Psoas muscle (tissue), 7 donors: ENCODE measurements at regions not wholly inside any gene's neighbourhood (a gene's known extent, or its start where the extent isn't known, plus 50 kb on each side); places are given as distances from the start of the nearest gene placed in this dataset.

Experiments used
- ATAC-seq, 4 donors: fragments of 200-7000 bp; cut with Tn5 transposase; one replicate each; pipeline ENCODE4 v1.9.1; 2020; ENCODE audit warnings: moderate library complexity in 3 of 4, mild to moderate bottlenecking in 2 of 4
- DNase-seq, 2 donors: peaks; one replicate each; pipeline ENCODE4 v3.0.0-alpha.2; 2020
- H3K27ac ChIP-seq: fragments of 200-600 bp; one replicate; pipeline ENCODE4 v1.8.0; 2022
- H3K27me3 ChIP-seq, 3 donors: fragments of 200-600 bp in 1 of 3; one replicate each; pipeline versions ENCODE4 v1.6.1 to v1.8.0; 2013 to 2022; ENCODE audit warnings: low read length in 2 of 3, mild to moderate bottlenecking in 2 of 3, moderate library complexity in 1 of 3; ENCODE audit not compliant: insufficient read depth in 3 of 3
- H3K36me3 ChIP-seq, 2 donors: fragments of 200-600 bp in 1 of 2; one replicate each; pipeline versions ENCODE4 v1.6.1 to v1.8.0; 2013 to 2022; ENCODE audit warnings: low read depth in 1 of 2, mild to moderate bottlenecking in 1 of 2, moderate library complexity in 1 of 2; ENCODE audit not compliant: insufficient read depth in 1 of 2
- H3K4me1 ChIP-seq: fragments of 200-600 bp; one replicate; pipeline ENCODE4 v1.8.0; 2022
- H3K4me3 ChIP-seq: fragments of 200-600 bp; one replicate; pipeline ENCODE4 v1.8.0; 2022; ENCODE audit warnings: mild to moderate bottlenecking
- H3K9me3 ChIP-seq: fragments of 200-600 bp; one replicate; pipeline ENCODE4 v1.8.0; 2022
- WGBS, 3 donors: extraction: QIAGEN DNeasy Blood & Tissue Kit; methylation state at CpG; one replicate each; pipeline versions ENCODE4 v1.1.6 to v1.1.7; 2013; 5-methylcytosine and 5-hydroxymethylcytosine counted together
- intact Hi-C, 2 donors: fragments of 100-400 bp; cut with DNase I; formaldehyde crosslinking; loops; one replicate each; pipeline versions ENCODE4 v1.11.0 to v1.14.2; 2022
- TF ChIP-seq, protein P1 (sequence below): fragments of 200-600 bp; IDR thresholded peaks from one replicate; pipeline ENCODE4 v1.8.0; 2022; ENCODE audit warnings: antibody characterized with exemption
- donor health status: healthy with polysubstance abuse.
- donor health status: DM: no; HTN: no; CAD: no; lungs with moderate emphysema.
- donor health status: Bipolar disorder and iron deficiency.
- donor health status: healthy.
- donor health status: DM: yes; HTN: yes; CAD: no.
- donor health status: DM: no; HTN: no; CAD: no.
- donor health status: DM: yes; HTN: yes; CAD: no.

DNA sequence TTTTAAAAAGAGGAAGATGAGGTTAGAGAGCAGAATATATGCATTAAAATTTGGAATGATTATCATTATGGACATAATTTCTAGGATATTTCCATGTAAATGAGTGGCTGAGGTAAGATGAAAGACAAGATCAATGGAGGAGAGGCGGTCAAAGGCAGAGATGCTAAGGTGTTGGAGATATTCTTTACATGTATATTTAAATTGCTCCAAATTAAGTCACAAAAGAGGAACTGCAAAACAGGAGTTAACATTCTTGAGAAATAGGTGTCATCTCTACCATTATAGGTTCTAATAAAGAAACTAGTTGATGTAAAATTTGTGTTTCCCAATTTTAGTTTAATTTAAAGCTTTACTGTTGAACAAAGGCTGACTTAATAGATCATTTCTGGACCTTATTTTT is 268.5 kb upstream of the PPFIA2 start:
- DNase-seq, result no peak
- H3K36me3 ChIP-seq, result no peaks in the 10 kb centered on the region
- no peaks in the 10 kb centered on the region for H3K27me3 ChIP-seq
- TF ChIP-seq, protein P1, sequence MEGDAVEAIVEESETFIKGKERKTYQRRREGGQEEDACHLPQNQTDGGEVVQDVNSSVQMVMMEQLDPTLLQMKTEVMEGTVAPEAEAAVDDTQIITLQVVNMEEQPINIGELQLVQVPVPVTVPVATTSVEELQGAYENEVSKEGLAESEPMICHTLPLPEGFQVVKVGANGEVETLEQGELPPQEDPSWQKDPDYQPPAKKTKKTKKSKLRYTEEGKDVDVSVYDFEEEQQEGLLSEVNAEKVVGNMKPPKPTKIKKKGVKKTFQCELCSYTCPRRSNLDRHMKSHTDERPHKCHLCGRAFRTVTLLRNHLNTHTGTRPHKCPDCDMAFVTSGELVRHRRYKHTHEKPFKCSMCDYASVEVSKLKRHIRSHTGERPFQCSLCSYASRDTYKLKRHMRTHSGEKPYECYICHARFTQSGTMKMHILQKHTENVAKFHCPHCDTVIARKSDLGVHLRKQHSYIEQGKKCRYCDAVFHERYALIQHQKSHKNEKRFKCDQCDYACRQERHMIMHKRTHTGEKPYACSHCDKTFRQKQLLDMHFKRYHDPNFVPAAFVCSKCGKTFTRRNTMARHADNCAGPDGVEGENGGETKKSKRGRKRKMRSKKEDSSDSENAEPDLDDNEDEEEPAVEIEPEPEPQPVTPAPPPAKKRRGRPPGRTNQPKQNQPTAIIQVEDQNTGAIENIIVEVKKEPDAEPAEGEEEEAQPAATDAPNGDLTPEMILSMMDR, result no peak
- 84 to 95% (median 94%) methylated on average over 1 of the region's 1 CpG for WGBS, 3 donors
- intact Hi-C loops, result no loop called here
- no peak overlapping the region for H3K4me3 ChIP-seq
- H3K4me1 ChIP-seq, result no peaks in the 10 kb centered on the region
- no peaks in the 10 kb centered on the region for H3K9me3 ChIP-seq
- no peak overlapping the region for H3K27ac ChIP-seq
- ATAC-seq, result no peak

DNA sequence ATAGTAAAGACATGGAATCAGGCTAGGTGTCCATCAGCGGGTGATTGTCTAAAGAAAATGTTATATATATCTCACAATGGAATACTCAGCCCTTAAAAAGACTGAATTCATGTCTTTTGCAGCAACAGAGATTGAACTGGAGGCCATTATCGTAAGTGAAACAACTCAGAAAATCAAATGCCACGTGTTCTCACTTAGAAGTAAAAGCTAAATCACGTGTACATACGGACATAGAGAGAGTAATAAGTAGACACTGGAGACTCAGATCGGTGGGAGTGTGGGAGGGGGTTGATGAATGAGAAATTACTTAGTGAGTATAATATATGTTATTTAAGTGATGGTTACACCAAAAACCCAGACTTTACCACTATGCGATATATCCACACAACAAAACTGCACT is 266.3 kb upstream of the PPFIA2 start:
- Histone ChIP-seq H3K36me3 (no peaks in the 10 kb centered on the region), H3K4me3 (no peak overlapping the region), H3K27ac (no peak overlapping the region), H3K9me3 (no peaks in the 10 kb centered on the region), H3K4me1 (no peaks in the 10 kb centered on the region), H3K27me3 (no peaks in the 10 kb centered on the region)
- ATAC-seq (no peak), DNase-seq (no peak)
- intact Hi-C loops, result no loop called here
- TF ChIP-seq, protein P1, result no peak
- 80 to 82% (median 82%) methylated on average over 7 of the region's 7 CpGs for WGBS, 3 donors

DNA sequence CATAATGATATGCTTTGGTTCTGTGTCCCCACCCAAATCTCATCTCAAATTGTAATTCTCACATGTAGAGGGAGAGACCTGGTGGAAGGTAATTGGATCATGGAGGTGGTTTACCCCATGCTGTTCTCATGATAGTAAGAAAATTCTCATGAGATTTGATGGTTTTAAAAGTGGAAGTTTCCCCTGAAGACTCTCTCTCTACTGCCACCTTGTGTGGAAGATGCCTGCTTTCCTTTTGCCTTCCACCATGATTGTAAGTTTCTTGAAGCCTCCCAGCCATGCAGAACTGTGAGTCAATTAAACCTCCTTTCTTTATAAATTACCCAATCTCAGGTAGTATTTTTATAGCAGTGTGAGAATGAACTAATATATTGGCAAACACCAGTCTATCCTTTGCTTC is 260.4 kb upstream of the PPFIA2 start:
- intact Hi-C loops, result no loop called here
- no peaks in the 10 kb centered on the region for H3K4me1 ChIP-seq
- ATAC-seq (no peak), DNase-seq (no peak)
- no peak overlapping the region for H3K27ac ChIP-seq
- TF ChIP-seq, protein P1, result no peak
- H3K4me3 ChIP-seq, result no peak overlapping the region
- H3K9me3 ChIP-seq, result no peaks in the 10 kb centered on the region
- no peaks in the 10 kb centered on the region for H3K27me3 ChIP-seq
- H3K36me3 ChIP-seq, result no peaks in the 10 kb centered on the region

DNA sequence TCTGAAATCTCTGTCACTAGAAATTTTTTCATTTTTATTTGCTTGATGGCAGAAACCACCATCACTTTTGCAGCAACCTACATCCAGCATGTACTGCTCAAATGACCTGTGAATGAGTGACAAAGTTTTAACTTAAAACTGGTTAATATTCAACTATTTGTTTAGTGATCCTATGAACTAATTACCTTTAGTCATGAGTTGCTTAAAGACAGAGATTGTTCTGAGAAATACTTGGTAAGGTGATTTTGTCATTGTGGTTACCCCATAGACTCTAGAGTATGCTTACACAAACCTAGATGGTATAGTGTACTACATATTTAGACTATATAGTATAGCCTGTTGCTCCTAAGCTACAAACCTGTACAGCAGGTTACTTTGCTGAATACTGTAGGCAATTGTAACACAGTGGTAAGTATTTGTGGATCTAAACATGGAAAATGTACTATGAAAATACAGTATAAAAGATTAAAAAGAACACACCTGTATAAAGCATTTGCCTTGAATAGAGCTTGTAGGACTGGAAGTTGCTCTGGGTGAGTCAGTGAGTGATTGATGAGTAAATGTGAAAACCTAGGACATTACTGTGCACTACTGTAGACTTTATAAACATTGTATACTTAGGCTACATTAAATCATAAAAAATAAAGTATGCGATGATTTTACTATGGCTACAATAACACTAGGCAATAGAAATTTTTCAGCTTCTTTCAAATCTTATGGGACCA is 256.6 kb upstream of the PPFIA2 start:
- no peaks in the 10 kb centered on the region for H3K9me3 ChIP-seq

More for the DNA sequence above, 256.6 kb upstream of the PPFIA2 start:
- intact Hi-C loops, result no loop called here
- TF ChIP-seq, protein P1, result no peak
- Histone ChIP-seq H3K27me3 (no peaks in the 10 kb centered on the region), H3K36me3 (no peaks in the 10 kb centered on the region), H3K4me3 (no peak overlapping the region), H3K27ac (no peak overlapping the region), H3K4me1 (no peaks in the 10 kb centered on the region)
- DNase-seq, result no peak
- 80 to 90% (median 87%) methylated on average over 1 of the region's 1 CpG for WGBS, 3 donors
- ATAC-seq, result no peak
